ENCODE measurements at regions not wholly inside any gene's neighbourhood (a gene's known extent, or its start where the extent isn't known, plus 50 kb on each side); places are given as distances from the start of the nearest gene placed in this dataset.

DNA sequence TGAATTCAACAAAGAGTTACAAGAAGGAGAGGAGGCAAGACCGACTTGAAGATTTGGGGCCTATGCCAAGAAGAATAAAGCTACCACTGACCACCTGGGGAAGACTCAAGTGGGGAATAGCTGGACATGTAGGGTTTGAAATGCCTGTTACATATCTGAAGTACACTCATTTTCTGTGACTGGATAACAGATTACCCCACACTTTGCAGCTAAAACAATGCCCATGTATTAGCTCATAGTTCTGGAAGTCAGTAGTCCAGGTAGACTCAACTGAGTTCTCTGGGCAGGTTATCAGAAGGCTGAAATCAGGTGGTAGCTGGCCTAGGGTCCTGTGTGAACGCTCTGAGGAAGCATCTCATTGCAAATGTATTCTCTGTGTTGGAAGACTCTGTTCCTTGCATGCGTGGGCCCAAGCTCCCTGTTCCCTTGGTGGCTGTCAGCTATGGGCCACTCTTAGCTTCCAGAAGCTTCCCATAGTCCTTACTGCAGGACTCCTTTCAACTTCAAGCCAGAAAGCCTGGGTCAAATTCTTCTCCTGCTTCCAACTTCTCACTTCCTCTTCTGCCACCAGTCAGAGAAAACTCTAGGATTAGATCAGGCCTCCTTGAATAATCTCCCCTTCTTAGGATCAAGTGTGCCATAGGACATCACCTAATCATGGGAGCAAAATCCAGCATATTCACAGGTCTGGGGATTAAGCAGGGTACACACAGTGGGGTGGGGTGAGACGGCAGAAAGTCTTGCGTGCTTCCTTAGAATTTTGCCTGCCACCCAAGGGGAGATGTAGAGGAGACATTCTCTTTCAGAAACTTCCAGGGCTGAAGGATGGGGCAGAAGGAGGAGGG is 187.8 kb downstream of the SHQ1 start:
- no peaks in the 10 kb centered on the region for H3K36me3 ChIP-seq (ENCODE audit: control insufficient read depth, insufficient read depth, low read length)
- Mint-ChIP-seq H3K27me3 (ENCODE audit: low read depth in 2 of 2) (peaks cover 10 to 18% of the 10 kb centered on the region in 2 donors), H3K4me1 (no peaks in the 10 kb centered on the region), H3K4me3 (no peak overlapping the region), H3K9me3 (no peaks in the 10 kb centered on the region), H3K27ac (no peak overlapping the region), H3K36me3 (no peaks in the 10 kb centered on the region)
- H3K4me3 ChIP-seq (ENCODE audit: low read length): no peak overlapping the region
- H3K4me1 ChIP-seq (ENCODE audit: control insufficient read depth, insufficient read depth, low read length): no peaks in the 10 kb centered on the region
- H3K27me3 ChIP-seq (ENCODE audit: control insufficient read depth, insufficient read depth, low read length): peaks cover 8% of the 10 kb centered on the region
- no peaks in the 10 kb centered on the region for H3K9me3 ChIP-seq (ENCODE audit: control insufficient read depth, insufficient read depth, low read length)
- TF ChIP-seq CTCF (IDR thresholded peaks at IDR 0.05): no peak
- no peak overlapping the region for H3K27ac ChIP-seq (ENCODE audit: low read length)
- ATAC-seq (no peak), DNase-seq (no peak)
- intact Hi-C loops (cut with micrococcal nuclease): no loop called here
- WGBS (ENCODE audit: insufficient coverage): 95% methylated on average over 5 of the region's 5 CpGs

DNA sequence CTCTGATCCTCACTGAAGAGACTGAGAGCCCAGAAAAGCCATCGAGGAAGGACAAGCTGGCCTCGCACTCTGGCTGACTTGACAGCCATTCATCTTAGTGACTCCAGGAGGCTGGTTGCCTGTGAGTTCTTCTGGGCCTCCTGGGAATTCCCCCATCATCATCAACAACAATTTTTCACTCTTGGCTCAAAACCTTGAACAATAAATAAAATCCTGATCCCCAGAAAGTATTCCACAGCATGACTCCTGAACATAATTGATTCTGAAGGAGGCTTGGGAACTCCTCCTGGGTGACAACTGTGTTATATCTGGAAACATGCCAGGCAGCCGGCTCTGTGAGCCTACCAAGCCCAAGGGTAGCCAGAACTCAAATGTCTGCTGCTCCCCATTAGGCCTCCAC is 188.6 kb downstream of the SHQ1 start:
- H3K9me3 Mint-ChIP-seq: no peaks in the 10 kb centered on the region
- 79% methylated on average over 3 of the region's 3 CpGs for WGBS (ENCODE audit: insufficient coverage)
- Histone ChIP-seq H3K4me3 (ENCODE audit: low read length) (no peak overlapping the region), H3K4me1 (ENCODE audit: control insufficient read depth, insufficient read depth, low read length) (peaks cover 4% of the 10 kb centered on the region), H3K27me3 (ENCODE audit: control insufficient read depth, insufficient read depth, low read length) (peaks cover 14% of the 10 kb centered on the region), H3K9me3 (ENCODE audit: control insufficient read depth, insufficient read depth, low read length) (no peaks in the 10 kb centered on the region), H3K36me3 (ENCODE audit: control insufficient read depth, insufficient read depth, low read length) (no peaks in the 10 kb centered on the region), H3K27ac (ENCODE audit: low read length) (no peak overlapping the region)
- H3K36me3 Mint-ChIP-seq: no peaks in the 10 kb centered on the region
- DNase-seq: no peak
- H3K27me3 Mint-ChIP-seq (ENCODE audit: low read depth in 2 of 2): peaks cover 17 to 26% of the 10 kb centered on the region in 2 donors
- intact Hi-C loops (cut with micrococcal nuclease): no loop called here
- ATAC-seq: no peak
- TF ChIP-seq CTCF (IDR thresholded peaks at IDR 0.05): no peak
- no peak overlapping the region for H3K4me3 Mint-ChIP-seq
- H3K4me1 Mint-ChIP-seq: no peaks in the 10 kb centered on the region
- no peak overlapping the region for H3K27ac Mint-ChIP-seq

DNA sequence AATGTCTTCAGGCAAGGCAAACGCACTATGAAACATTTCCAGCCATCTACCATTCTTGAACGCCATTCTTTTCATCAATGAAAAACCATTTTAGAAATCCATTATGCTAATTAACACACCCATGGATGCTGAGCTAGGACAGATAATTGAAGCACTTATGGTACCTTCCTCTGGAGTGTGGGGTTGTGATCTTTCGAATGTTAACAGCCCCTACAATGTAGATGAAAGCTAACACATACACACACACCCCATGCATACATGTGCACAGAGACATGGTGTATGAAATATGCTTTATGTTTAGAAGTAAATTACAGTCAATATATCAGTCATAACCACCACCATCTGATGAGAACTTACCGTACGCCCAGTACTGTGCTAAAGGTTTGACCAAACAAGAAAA is 189.1 kb downstream of the SHQ1 start:
- H3K9me3 ChIP-seq (ENCODE audit: control insufficient read depth, insufficient read depth, low read length): no peaks in the 10 kb centered on the region
- no peak for ATAC-seq

More for the DNA sequence above, 189.1 kb downstream of the SHQ1 start:
- no peak for DNase-seq
- no peaks in the 10 kb centered on the region for H3K9me3 Mint-ChIP-seq
- H3K4me3 Mint-ChIP-seq: no peak overlapping the region
- peaks cover 19 to 30% of the 10 kb centered on the region in 2 donors for H3K27me3 Mint-ChIP-seq (ENCODE audit: low read depth in 2 of 2)
- H3K36me3 Mint-ChIP-seq: no peaks in the 10 kb centered on the region
- H3K27ac ChIP-seq (ENCODE audit: low read length): no peak overlapping the region
- no peak for TF ChIP-seq CTCF (IDR thresholded peaks at IDR 0.05)
- H3K4me1 Mint-ChIP-seq: no peaks in the 10 kb centered on the region
- intact Hi-C loops (cut with micrococcal nuclease): no loop called here
- H3K4me3 ChIP-seq (ENCODE audit: low read length): no peak overlapping the region
- H3K36me3 ChIP-seq (ENCODE audit: control insufficient read depth, insufficient read depth, low read length): no peaks in the 10 kb centered on the region
- no peak overlapping the region for H3K27ac Mint-ChIP-seq
- H3K4me1 ChIP-seq (ENCODE audit: control insufficient read depth, insufficient read depth, low read length): peaks cover 4% of the 10 kb centered on the region
- 99% methylated on average over 4 of the region's 5 CpGs for WGBS (ENCODE audit: insufficient coverage)
- peaks cover 14% of the 10 kb centered on the region for H3K27me3 ChIP-seq (ENCODE audit: control insufficient read depth, insufficient read depth, low read length)
